Uterus (tissue), 2 donors: ENCODE measurements at regions not wholly inside any gene's neighbourhood (a gene's known extent, or its start where the extent isn't known, plus 50 kb on each side); places are given as distances from the start of the nearest gene placed in this dataset.
"Not testable (repeated sequence)": the region's sequence is repeated elsewhere in the genome, so short reads cannot be mapped to it uniquely, and the experiment has no call there.

Source experiments
- POLR2A ChIP-seq, 2 donors: fragments of 450-650 bp; IDR thresholded peaks; one replicate each; pipeline ENCODE4 v1.6.1; 2016; ENCODE audit warnings: antibody characterized with exemption in 2 of 2, mild to moderate bottlenecking in 1 of 2, moderate library complexity in 1 of 2
- TF ChIP-seq, protein P1 (sequence below), 4 experiments: fragments of 200-600 bp in 2 of 4; fragments of 450-650 bp in 2 of 4; sonication (generic) in 2 of 4; IDR thresholded peaks; one replicate each; pipeline ENCODE4 v1.5.1; 2016 to 2019; ENCODE audit warnings: antibody characterized with exemption in 4 of 4, mild to moderate bottlenecking in 2 of 4, moderate library complexity in 1 of 4

DNA sequence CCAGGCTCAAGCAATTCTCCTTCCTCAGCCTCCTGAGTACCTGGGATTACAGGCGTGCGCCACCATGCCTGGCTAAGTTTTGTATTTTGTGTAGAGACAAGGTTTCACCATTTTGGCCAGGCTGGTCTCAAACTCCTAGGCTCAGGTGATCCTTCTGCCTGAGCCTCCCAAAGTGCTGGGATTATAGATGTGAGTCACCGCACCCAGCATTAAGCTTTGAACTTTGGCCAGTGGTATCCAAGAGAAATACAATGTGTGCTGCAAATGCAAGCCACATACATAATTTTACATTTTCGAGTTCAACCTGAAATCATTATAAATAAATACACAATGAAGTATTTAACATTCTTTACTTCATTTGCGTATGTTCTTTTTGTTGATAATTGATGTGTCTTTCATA is 82.9 kb upstream of the VKORC1L1 start:
- TF ChIP-seq, protein P1, sequence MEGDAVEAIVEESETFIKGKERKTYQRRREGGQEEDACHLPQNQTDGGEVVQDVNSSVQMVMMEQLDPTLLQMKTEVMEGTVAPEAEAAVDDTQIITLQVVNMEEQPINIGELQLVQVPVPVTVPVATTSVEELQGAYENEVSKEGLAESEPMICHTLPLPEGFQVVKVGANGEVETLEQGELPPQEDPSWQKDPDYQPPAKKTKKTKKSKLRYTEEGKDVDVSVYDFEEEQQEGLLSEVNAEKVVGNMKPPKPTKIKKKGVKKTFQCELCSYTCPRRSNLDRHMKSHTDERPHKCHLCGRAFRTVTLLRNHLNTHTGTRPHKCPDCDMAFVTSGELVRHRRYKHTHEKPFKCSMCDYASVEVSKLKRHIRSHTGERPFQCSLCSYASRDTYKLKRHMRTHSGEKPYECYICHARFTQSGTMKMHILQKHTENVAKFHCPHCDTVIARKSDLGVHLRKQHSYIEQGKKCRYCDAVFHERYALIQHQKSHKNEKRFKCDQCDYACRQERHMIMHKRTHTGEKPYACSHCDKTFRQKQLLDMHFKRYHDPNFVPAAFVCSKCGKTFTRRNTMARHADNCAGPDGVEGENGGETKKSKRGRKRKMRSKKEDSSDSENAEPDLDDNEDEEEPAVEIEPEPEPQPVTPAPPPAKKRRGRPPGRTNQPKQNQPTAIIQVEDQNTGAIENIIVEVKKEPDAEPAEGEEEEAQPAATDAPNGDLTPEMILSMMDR (IDR thresholded peaks at IDR 0.05): not testable (repeated sequence)
- not testable (repeated sequence) for TF ChIP-seq POLR2A (IDR thresholded peaks at IDR 0.05)
